IMR-90 (cell line): ENCODE measurements at regions not wholly inside any gene's neighbourhood (a gene's known extent, or its start where the extent isn't known, plus 50 kb on each side); places are given as distances from the start of the nearest gene placed in this dataset.

Experiments used
- ATAC-seq: fragments of 200-7000 bp; cut with Tn5 transposase; 2 replicates; pipeline ENCODE4 v1.9.1; 2020; ENCODE audit warnings: low read depth, mild to moderate bottlenecking, moderate library complexity
- BruUV-seq: library from RNA; stranded (reverse); fragments of 400-500 nt; replicated peaks from 2 replicates; lab custom pipeline; 2021; lab: Mats Ljungman, UMichigan
- CTCF ChIA-PET: fragments of 300-600 bp; formaldehyde crosslinking; extraction: SDS; loops from one replicate; lab custom pipeline; 2021; ENCODE audit warnings: antibody characterized with exemption; lab: Yijun Ruan, JAX
- POLR2A ChIA-PET: fragments of 300-600 bp; sonication (Branson Sonifier 250); formaldehyde crosslinking; loops from one replicate; lab custom pipeline; 2022; ENCODE audit warnings: antibody characterized with exemption; ENCODE audit not compliant: unreplicated experiment; lab: Charles Lee
- DNase-seq: peaks from one replicate; pipeline ENCODE4 v3.0.0; 2013
- H2AFZ ChIP-seq: replicated peaks from 2 replicates; pipeline ENCODE3; 2013; ENCODE audit warnings: low read length, mild to moderate bottlenecking; ENCODE audit not compliant: poor library complexity
- H2AK5ac ChIP-seq: 2 replicates; pipeline ENCODE4 v1.6.1; 2013; ENCODE audit warnings: low read depth, low read length, inconsistent platforms
- H2AK9ac ChIP-seq: replicated peaks from 2 replicates; pipeline ENCODE3; 2013; ENCODE audit warnings: mild to moderate bottlenecking, low read depth, low read length, moderate library complexity; ENCODE audit not compliant: poor library complexity
- H2BK120ac ChIP-seq: 2 replicates; pipeline ENCODE4 v1.6.1; 2013; ENCODE audit warnings: low read depth, low read length, inconsistent platforms
- H2BK15ac ChIP-seq: 3 replicates; pipeline ENCODE4 v1.6.1; 2013; ENCODE audit warnings: low read depth, low read length, inconsistent platforms
- H2BK20ac ChIP-seq: 2 replicates; pipeline ENCODE4 v1.6.1; 2013; ENCODE audit warnings: low read depth, mild to moderate bottlenecking, inconsistent platforms, low read length, moderate library complexity
- H2BK5ac ChIP-seq: 2 replicates; pipeline ENCODE4 v1.6.1; 2013; ENCODE audit warnings: mild to moderate bottlenecking, low read depth, low read length, inconsistent platforms; ENCODE audit not compliant: poor library complexity, severe bottlenecking
- H3K14ac ChIP-seq: replicated peaks from 2 replicates; pipeline ENCODE4 v1.6.1; 2013; ENCODE audit warnings: low read depth, low read length, inconsistent platforms
- H3K18ac ChIP-seq: 2 replicates; pipeline ENCODE4 v1.6.1; 2013; ENCODE audit warnings: low read depth, low read length, control low read depth
- H3K23ac ChIP-seq: 2 replicates; pipeline ENCODE4 v1.6.1; 2013; ENCODE audit warnings: low read depth, low read length, inconsistent platforms
- H3K27ac ChIP-seq: 2 replicates; pipeline ENCODE4 v1.5.1; 2013; ENCODE audit warnings: mild to moderate bottlenecking, control low read depth, low read length; ENCODE audit not compliant: insufficient read depth
- H3K27me3 ChIP-seq: 2 replicates; pipeline ENCODE4 v1.6.1; 2013; ENCODE audit warnings: low read length; ENCODE audit not compliant: control insufficient read depth, insufficient read depth
- H3K36me3 ChIP-seq: 2 replicates; pipeline ENCODE4 v1.6.1; 2013; ENCODE audit warnings: low read length, mixed read lengths; ENCODE audit not compliant: control insufficient read depth, insufficient read depth
- H3K4ac ChIP-seq: 2 replicates; pipeline ENCODE4 v1.6.1; 2013; ENCODE audit warnings: low read depth, low read length, inconsistent platforms
- H3K4me1 ChIP-seq: 2 replicates; pipeline ENCODE4 v1.6.1; 2013; ENCODE audit warnings: low read length, mixed read lengths; ENCODE audit not compliant: control insufficient read depth, insufficient read depth
- H3K4me2 ChIP-seq: 2 replicates; pipeline ENCODE4 v1.6.1; 2013; ENCODE audit warnings: low read depth, mild to moderate bottlenecking, control low read depth, low read length, moderate library complexity
- H3K4me3 ChIP-seq: 2 replicates; pipeline ENCODE4 v1.5.1; 2013; ENCODE audit warnings: low read depth, mild to moderate bottlenecking, control low read depth, low read length, moderate library complexity; ENCODE audit not compliant: insufficient read depth
- H3K56ac ChIP-seq: 2 replicates; pipeline ENCODE4 v1.6.1; 2013; ENCODE audit warnings: low read length, inconsistent platforms; ENCODE audit not compliant: insufficient read depth; ENCODE audit errors: extremely low read depth
- H3K79me1 ChIP-seq, 2 experiments: 2 replicates each; pipeline ENCODE4 v1.6.1; 2013; ENCODE audit warnings: low read length in 2 of 2, inconsistent platforms in 1 of 2, low read depth in 1 of 2
- H3K9ac ChIP-seq: 2 replicates; pipeline ENCODE4 v1.6.1; 2013; ENCODE audit warnings: low read depth, low read length, control low read depth
- H3K9me1 ChIP-seq: 2 replicates; pipeline ENCODE4 v1.6.1; 2013; ENCODE audit warnings: low read length, inconsistent platforms; ENCODE audit not compliant: insufficient read depth
- H3K9me3 ChIP-seq: 2 replicates; pipeline ENCODE4 v1.6.1; 2013; ENCODE audit warnings: low read length; ENCODE audit not compliant: control insufficient read depth, insufficient read depth
- H4K20me1 ChIP-seq: 2 replicates; pipeline ENCODE4 v1.6.1; 2013; ENCODE audit warnings: low read length, inconsistent platforms; ENCODE audit not compliant: insufficient read depth
- H4K5ac ChIP-seq: 2 replicates; pipeline ENCODE4 v1.6.1; 2013; ENCODE audit warnings: mild to moderate bottlenecking, low read depth, low read length, control low read depth
- H4K8ac ChIP-seq, 2 experiments: 2 replicates each; pipeline ENCODE4 v1.6.1; 2013; ENCODE audit warnings: low read depth in 2 of 2, low read length in 2 of 2, control low read depth in 1 of 2, inconsistent platforms in 1 of 2
- H4K91ac ChIP-seq: 2 replicates; pipeline ENCODE4 v1.6.1; 2013; ENCODE audit warnings: low read depth, low read length, inconsistent platforms; ENCODE audit not compliant: insufficient read depth
- BHLHE40 ChIP-seq: fragments of 150-350 bp; IDR thresholded peaks from 2 replicates; pipeline ENCODE4 v1.6.1; 2016; ENCODE audit warnings: mild to moderate bottlenecking, low read depth, low read length
- CEBPB ChIP-seq: IDR thresholded peaks from 2 replicates; pipeline ENCODE4 v1.6.1; 2012; ENCODE audit warnings: low read depth, low read length, improper control_type of control experiment
- ELK1 ChIP-seq: fragments of 150-350 bp; IDR thresholded peaks from 2 replicates; pipeline ENCODE4 v1.6.1; 2016; ENCODE audit warnings: low read depth, mild to moderate bottlenecking, low read length, moderate library complexity, borderline replicate concordance
- FOS ChIP-seq: fragments of 150-350 bp; IDR thresholded peaks from 2 replicates; pipeline ENCODE4 v1.6.1; 2016; ENCODE audit warnings: low read depth, low read length
- MAFK ChIP-seq: IDR thresholded peaks from 2 replicates; pipeline ENCODE4 v1.6.1; 2012; ENCODE audit warnings: low read depth, low read length, improper control_type of control experiment
- MAZ ChIP-seq: IDR thresholded peaks from 2 replicates; pipeline ENCODE4 v1.6.1; 2012; ENCODE audit warnings: low read depth, mild to moderate bottlenecking, low read length, improper control_type of control experiment, moderate library complexity, borderline replicate concordance
- NFE2L2 ChIP-seq: fragments of 150-350 bp; IDR thresholded peaks from 2 replicates; pipeline ENCODE4 v1.6.1; 2016; ENCODE audit warnings: low read depth, mild to moderate bottlenecking, low read length
- POLR2A ChIP-seq: IDR thresholded peaks from 2 replicates; pipeline ENCODE4 v1.6.1; 2012; ENCODE audit warnings: mild to moderate bottlenecking, low read depth, low read length
- RAD21 ChIP-seq: IDR thresholded peaks from 2 replicates; pipeline ENCODE4 v1.6.1; 2012; ENCODE audit warnings: low read length, improper control_type of control experiment
- RCOR1 ChIP-seq: IDR thresholded peaks from 2 replicates; pipeline ENCODE4 v1.6.1; 2012; ENCODE audit warnings: mild to moderate bottlenecking, low read length, improper control_type of control experiment; ENCODE audit not compliant: insufficient replicate concordance
- RFX5 ChIP-seq: IDR thresholded peaks from 2 replicates; pipeline ENCODE4 v1.8.0; 2012; ENCODE audit warnings: low read depth, mild to moderate bottlenecking, low read length, moderate library complexity
- SMC3 ChIP-seq: fragments of 150-350 bp; IDR thresholded peaks from 2 replicates; pipeline ENCODE4 v1.6.1; 2016; ENCODE audit warnings: low read depth, mild to moderate bottlenecking, antibody characterized with exemption, low read length, moderate library complexity
- USF2 ChIP-seq: fragments of 150-350 bp; IDR thresholded peaks from 2 replicates; pipeline ENCODE4 v1.6.1; 2017; ENCODE audit warnings: mild to moderate bottlenecking, antibody characterized with exemption, low read length, low read depth
- WGBS, 2 experiments: methylation state at CpG; one replicate each; pipeline versions ENCODE4 v1.1.5 to v1.1.7; 2013; ENCODE audit warnings: missing lambda C conversion rate in 2 of 2; ENCODE audit not compliant: insufficient read length in 1 of 2; ENCODE audit errors: extremely low coverage in 2 of 2; 5-methylcytosine and 5-hydroxymethylcytosine counted together
- dilution Hi-C: fragments of 300-500 bp; cut with HindIII; formaldehyde crosslinking; loops from one replicate; pipeline ENCODE4 v1.14.3; 2018; ENCODE audit warnings: low sequenced_read_pairs; ENCODE audit not compliant: unreplicated experiment
- in situ Hi-C: fragments of 300-500 bp; cut with MboI; formaldehyde crosslinking; loops from 3 replicates; pipeline ENCODE4 v1.14.3; 2019; ENCODE audit warnings: low sequenced_read_pairs, inconsistent platforms, mixed read lengths
- intact Hi-C: fragments of 100-400 bp; cut with micrococcal nuclease; formaldehyde crosslinking; loops from 2 replicates; pipeline ENCODE4 v1.10.0; 2022

- Histone ChIP-seq H3K27me3 (no peaks in the 10 kb centered on the region), H3K27ac (no peak overlapping the region), H2BK120ac (no peak overlapping the region), H2BK5ac (no peak overlapping the region), H3K9me3 (no peaks in the 10 kb centered on the region), H3K4me1 (no peaks in the 10 kb centered on the region), H3K9ac (no peak overlapping the region), H3K23ac (no peak overlapping the region), H3K14ac (no peak overlapping the region), H2AK5ac (no peak overlapping the region), H3K4me3 (no peak overlapping the region), H2BK20ac (no peak overlapping the region), H3K9me1 (no peaks in the 10 kb centered on the region), H4K8ac (no peak overlapping the region), H3K4ac (no peak overlapping the region), H4K20me1 (no peaks in the 10 kb centered on the region), H3K56ac (no peak overlapping the region), H4K5ac (no peak overlapping the region), H3K18ac (no peak overlapping the region), H2AK9ac (no peak overlapping the region), H3K36me3 (no peaks in the 10 kb centered on the region), H4K91ac (no peak overlapping the region), H2BK15ac (no peak overlapping the region), H2AFZ (no peak overlapping the region), H3K79me1 (no peaks in the 10 kb centered on the region), H3K4me2 (no peak overlapping the region)
- CTCF ChIA-PET: interaction anchor here (0.6 kb wide), 1 partner anchor 109 kb away, joined by 4 read pairs; no protein-coding TSS in a partner anchor
- no peak for ATAC-seq
- in situ Hi-C loops (no loop called here), intact Hi-C loops (no loop called here), dilution Hi-C loops (no loop called here)
- TF ChIP-seq BHLHE40 (no peak), NFE2L2 (no peak), RFX5 (no peak), RAD21 (no peak), CEBPB (no peak), FOS (no peak), USF2 (no peak), POLR2A (no peak), RCOR1 (no peak), ELK1 (no peak), MAZ (no peak), SMC3 (no peak), MAFK (no peak)
- no TSS peak for BruUV-seq
- DNase-seq: no peak
- POLR2A ChIA-PET: no interaction called here
- WGBS, 2 experiments: no CpG with 5 or more reads among the region's 2 CpGs
Measured at GRCh38 chr1:80910426-80910825, 890.3 kb upstream of the ADGRL2 start.
